ENCODE measurements at regions not wholly inside any gene's neighbourhood (a gene's known extent, or its start where the extent isn't known, plus 50 kb on each side); places are given as distances from the start of the nearest gene placed in this dataset.
A peak's percentile ranks its signal among the peaks of the same experiment; 100 is the strongest.
"Not testable (repeated sequence)": the region's sequence is repeated elsewhere in the genome, so short reads cannot be mapped to it uniquely, and the experiment has no call there.

GRCh38 chr1:166391279-166392066 lies 224.7 kb upstream of the FAM78B start:
- Histone ChIP-seq H3K4me2 (ENCODE audit: low read length) (no peak overlapping the region), H3K36me3 (ENCODE audit: control insufficient read depth, insufficient read depth, low read length) (no peaks in the 10 kb centered on the region), H3K4me3 (ENCODE audit: low read length) (no peak overlapping the region), H3K56ac (ENCODE audit: low read length) (no peak overlapping the region), H2BK5ac (ENCODE audit: low read length) (no peak overlapping the region), H2BK15ac (replicated peaks; ENCODE audit: low read depth) (no peak overlapping the region), H3K4me1 (ENCODE audit: control insufficient read depth, low read depth, low read length) (peaks cover 4% of the 10 kb centered on the region), H3K18ac (ENCODE audit: low read length) (peak overlapping the region; percentile 56), H3K79me2 (ENCODE audit: control insufficient read depth, insufficient read depth, low read length) (no peaks in the 10 kb centered on the region), H3K4ac (ENCODE audit: low read depth, low read length) (no peak overlapping the region), H2AK5ac (ENCODE audit: low read length) (no peak overlapping the region), H3K79me1 (ENCODE audit: low read length) (no peaks in the 10 kb centered on the region), H3K27ac (ENCODE audit: low read depth, low read length) (no peak overlapping the region), H4K5ac (ENCODE audit: low read length) (no peak overlapping the region), H2BK120ac (ENCODE audit: low read depth, low read length) (no peak overlapping the region), H3K23ac (ENCODE audit: low read length) (no peak overlapping the region), H4K8ac (ENCODE audit: low read depth, low read length) (no peak overlapping the region), H3K27me3 (ENCODE audit: insufficient read depth, low read length, poor library complexity) (no peaks in the 10 kb centered on the region), H3K9ac (ENCODE audit: low read length) (no peak overlapping the region)
- DNase-seq = peak; percentile 58
- 100% methylated on average over 1 of the region's 5 CpGs for WGBS (ENCODE audit: extremely low coverage, insufficient coverage, low lambda C conversion rate)

- Histone ChIP-seq H2BK15ac (replicated peaks; ENCODE audit: low read depth) (no peak overlapping the region), H3K27me3 (ENCODE audit: insufficient read depth, low read length, poor library complexity) (no peaks in the 10 kb centered on the region), H3K4ac (ENCODE audit: low read depth, low read length) (no peak overlapping the region), H3K36me3 (ENCODE audit: control insufficient read depth, insufficient read depth, low read length) (no peaks in the 10 kb centered on the region), H3K4me2 (ENCODE audit: low read length) (no peak overlapping the region), H4K8ac (ENCODE audit: low read depth, low read length) (no peak overlapping the region), H4K5ac (ENCODE audit: low read length) (no peak overlapping the region), H3K4me1 (ENCODE audit: control insufficient read depth, low read depth, low read length) (peaks cover 2% of the 10 kb centered on the region), H2AK5ac (ENCODE audit: low read length) (no peak overlapping the region), H3K79me1 (ENCODE audit: low read length) (no peaks in the 10 kb centered on the region), H3K18ac (ENCODE audit: low read length) (no peak overlapping the region), H3K56ac (ENCODE audit: low read length) (no peak overlapping the region), H2BK120ac (ENCODE audit: low read depth, low read length) (no peak overlapping the region), H3K9ac (ENCODE audit: low read length) (no peak overlapping the region), H2BK5ac (ENCODE audit: low read length) (no peak overlapping the region), H3K4me3 (ENCODE audit: low read length) (no peak overlapping the region), H3K79me2 (ENCODE audit: control insufficient read depth, insufficient read depth, low read length) (no peaks in the 10 kb centered on the region), H3K27ac (ENCODE audit: low read depth, low read length) (no peak overlapping the region), H3K23ac (ENCODE audit: low read length) (no peak overlapping the region)
- no peak for DNase-seq
Measured at GRCh38 chr1:166395729-166396128, 228.9 kb upstream of the FAM78B start.

GRCh38 chr1:166409253-166410082 lies 242.7 kb upstream of the FAM78B start:
- peak; percentile 78 for DNase-seq

GRCh38 chr1:166410083-166410385 lies 243.2 kb upstream of the FAM78B start:
- H3K18ac ChIP-seq (ENCODE audit: low read length) = no peak overlapping the region
- no peak overlapping the region for H2BK120ac ChIP-seq (ENCODE audit: low read depth, low read length)
- no peak overlapping the region for H2BK5ac ChIP-seq (ENCODE audit: low read length)
- no peak overlapping the region for H3K4ac ChIP-seq (ENCODE audit: low read depth, low read length)
- no peak overlapping the region for H3K4me2 ChIP-seq (ENCODE audit: low read length)
- no peak for DNase-seq
- H3K9ac ChIP-seq (ENCODE audit: low read length) = no peak overlapping the region
- no peak overlapping the region for H4K5ac ChIP-seq (ENCODE audit: low read length)
- no peak overlapping the region for H2BK15ac ChIP-seq (replicated peaks; ENCODE audit: low read depth)
- H3K79me2 ChIP-seq (ENCODE audit: control insufficient read depth, insufficient read depth, low read length) = no peaks in the 10 kb centered on the region
- no peak overlapping the region for H3K27ac ChIP-seq (ENCODE audit: low read depth, low read length)
- no peak overlapping the region for H2AK5ac ChIP-seq (ENCODE audit: low read length)
- WGBS (ENCODE audit: extremely low coverage, insufficient coverage, low lambda C conversion rate) = no CpG with 5 or more reads among the region's 3 CpGs
- no peaks in the 10 kb centered on the region for H3K79me1 ChIP-seq (ENCODE audit: low read length)
- H3K4me3 ChIP-seq (ENCODE audit: low read length) = no peak overlapping the region
- H3K23ac ChIP-seq (ENCODE audit: low read length) = no peak overlapping the region
- H3K27me3 ChIP-seq (ENCODE audit: insufficient read depth, low read length, poor library complexity) = no peaks in the 10 kb centered on the region
- H3K36me3 ChIP-seq (ENCODE audit: control insufficient read depth, insufficient read depth, low read length) = no peaks in the 10 kb centered on the region
- H4K8ac ChIP-seq (ENCODE audit: low read depth, low read length) = no peak overlapping the region
- no peaks in the 10 kb centered on the region for H3K4me1 ChIP-seq (ENCODE audit: control insufficient read depth, low read depth, low read length)
- H3K56ac ChIP-seq (ENCODE audit: low read length) = no peak overlapping the region

More at GRCh38 chr1:166409253-166410082, 242.7 kb upstream of the FAM78B start:
- H3K4me3 ChIP-seq (ENCODE audit: low read length); H4K5ac ChIP-seq (ENCODE audit: low read length); H3K23ac ChIP-seq (ENCODE audit: low read length); H2AK5ac ChIP-seq (ENCODE audit: low read length); H3K36me3 ChIP-seq (ENCODE audit: control insufficient read depth, insufficient read depth, low read length); H3K4me1 ChIP-seq (ENCODE audit: control insufficient read depth, low read depth, low read length); H3K79me2 ChIP-seq (ENCODE audit: control insufficient read depth, insufficient read depth, low read length); H3K79me1 ChIP-seq (ENCODE audit: low read length); H3K27me3 ChIP-seq (ENCODE audit: insufficient read depth, low read length, poor library complexity); H2BK120ac ChIP-seq (ENCODE audit: low read depth, low read length); H3K9ac ChIP-seq (ENCODE audit: low read length); H2BK15ac ChIP-seq (replicated peaks; ENCODE audit: low read depth); H3K4ac ChIP-seq (ENCODE audit: low read depth, low read length); H3K4me2 ChIP-seq (ENCODE audit: low read length); H2BK5ac ChIP-seq (ENCODE audit: low read length); H4K8ac ChIP-seq (ENCODE audit: low read depth, low read length); H3K18ac ChIP-seq (ENCODE audit: low read length); H3K27ac ChIP-seq (ENCODE audit: low read depth, low read length); H3K56ac ChIP-seq (ENCODE audit: low read length): not testable (repeated sequence)
- no CpG with 5 or more reads among the region's 9 CpGs for WGBS (ENCODE audit: extremely low coverage, insufficient coverage, low lambda C conversion rate)

GRCh38 chr1:166416831-166417230 lies 250.0 kb upstream of the FAM78B start:
- H4K8ac ChIP-seq (ENCODE audit: low read depth, low read length); DNase-seq; H3K79me2 ChIP-seq (ENCODE audit: control insufficient read depth, insufficient read depth, low read length); H2AK5ac ChIP-seq (ENCODE audit: low read length); H3K4ac ChIP-seq (ENCODE audit: low read depth, low read length); H2BK5ac ChIP-seq (ENCODE audit: low read length); H4K5ac ChIP-seq (ENCODE audit: low read length); H3K4me1 ChIP-seq (ENCODE audit: control insufficient read depth, low read depth, low read length); H3K79me1 ChIP-seq (ENCODE audit: low read length); H2BK15ac ChIP-seq (replicated peaks; ENCODE audit: low read depth); H2BK120ac ChIP-seq (ENCODE audit: low read depth, low read length); H3K23ac ChIP-seq (ENCODE audit: low read length); H3K27ac ChIP-seq (ENCODE audit: low read depth, low read length); H3K4me3 ChIP-seq (ENCODE audit: low read length); H3K36me3 ChIP-seq (ENCODE audit: control insufficient read depth, insufficient read depth, low read length); H3K27me3 ChIP-seq (ENCODE audit: insufficient read depth, low read length, poor library complexity); H3K56ac ChIP-seq (ENCODE audit: low read length); H3K9ac ChIP-seq (ENCODE audit: low read length); H3K4me2 ChIP-seq (ENCODE audit: low read length); H3K18ac ChIP-seq (ENCODE audit: low read length): not testable (repeated sequence)
- no CpG with 5 or more reads among the region's 7 CpGs for WGBS (ENCODE audit: extremely low coverage, insufficient coverage, low lambda C conversion rate)
